ENCODE measurements at regions not wholly inside any gene's neighbourhood (a gene's known extent, or its start where the extent isn't known, plus 50 kb on each side); places are given as distances from the start of the nearest gene placed in this dataset.

- POLR2A ChIA-PET = no interaction called here
- DNase-seq (ENCODE audit: low read depth, low spot score) (no peak), ATAC-seq (peak; percentile 62)
- TF ChIP-seq REST (IDR thresholded peaks at IDR 0.05; ENCODE audit: insufficient read depth in 1 of 2, low read depth in 2 of 2, low read length in 1 of 2) (no peak), CTCF (IDR thresholded peaks at IDR 0.05) (peak; percentile 60), SIN3A (IDR thresholded peaks at IDR 0.05; ENCODE audit: borderline replicate concordance, insufficient read depth, low read depth, low read length) (no peak), TCF7L2 (IDR thresholded peaks at IDR 0.05; ENCODE audit: low read depth, low read length) (no peak)
- intact Hi-C loops (cut with micrococcal nuclease; ENCODE audit: unreplicated experiment) (loop anchor here (10.0 kb wide), 1 partner anchor 353 kb away; no protein-coding TSS in a partner anchor), in situ Hi-C loops (cut with HindIII; ENCODE audit: low pct_unique_long_range_greater_than_20kb, low sequenced_read_pairs) (no loop called here)
- no TSS peak for BruUV-seq (replicated peaks)
- no peaks in the 10 kb centered on the region for H3K27me3 ChIP-seq (ENCODE audit: control insufficient read depth, insufficient read depth, low read length)
- no peak overlapping the region for H3K4me3 ChIP-seq (ENCODE audit: low read depth in 2 of 2, low read length in 2 of 2)
- CTCF ChIA-PET = no interaction called here
- H3K36me3 ChIP-seq (ENCODE audit: control insufficient read depth, insufficient read depth, low read length) = no peaks in the 10 kb centered on the region
- H3K9me3 ChIP-seq (ENCODE audit: control insufficient read depth, insufficient read depth, low read depth, low read length) = no peaks in the 10 kb centered on the region
- no peaks in the 10 kb centered on the region for H3K4me1 ChIP-seq (ENCODE audit: control insufficient read depth, insufficient read depth, low read length)
- no peak overlapping the region for H3K27ac ChIP-seq (ENCODE audit: low read length)
Observed at GRCh38 chr2:71801969-71802368, 345.7 kb downstream of the CYP26B1 start.

DNA sequence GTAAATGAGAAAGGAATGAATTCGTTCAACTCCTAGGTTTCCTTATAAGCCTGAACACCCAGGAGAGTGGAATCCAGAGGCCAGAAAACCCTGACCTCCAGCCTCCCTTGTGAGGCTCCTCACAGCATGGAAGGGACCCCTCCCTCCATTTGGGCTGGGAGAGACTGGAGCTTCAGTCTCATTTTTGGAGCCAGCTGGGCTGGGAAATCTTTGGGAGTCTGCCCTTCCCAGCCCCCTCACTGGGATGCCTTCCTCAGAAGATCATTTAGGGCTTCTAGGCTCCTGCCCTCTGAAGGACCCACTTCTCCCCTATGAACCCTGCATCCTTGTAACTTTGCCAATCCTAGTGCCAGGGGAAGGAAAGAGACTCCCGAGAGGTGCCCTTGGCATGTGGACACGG lies 346.1 kb downstream of the CYP26B1 start:
- Histone ChIP-seq H3K36me3 (ENCODE audit: control insufficient read depth, insufficient read depth, low read length) (no peaks in the 10 kb centered on the region), H3K9me3 (ENCODE audit: control insufficient read depth, insufficient read depth, low read depth, low read length) (no peaks in the 10 kb centered on the region), H3K27ac (ENCODE audit: low read length) (no peak overlapping the region), H3K4me1 (ENCODE audit: control insufficient read depth, insufficient read depth, low read length) (0 out of 2 replicates have a peak, but pooled peaks cover 2% of the 10 kb centered on the region), H3K4me3 (ENCODE audit: low read depth in 2 of 2, low read length in 2 of 2) (no peak overlapping the region), H3K27me3 (ENCODE audit: control insufficient read depth, insufficient read depth, low read length) (no peaks in the 10 kb centered on the region)
- TF ChIP-seq CTCF (IDR thresholded peaks at IDR 0.05) = no peak
- TF ChIP-seq REST (IDR thresholded peaks at IDR 0.05; ENCODE audit: insufficient read depth in 1 of 2, low read depth in 2 of 2, low read length in 1 of 2) = no peak
- no peak for TF ChIP-seq TCF7L2 (IDR thresholded peaks at IDR 0.05; ENCODE audit: low read depth, low read length)
- ATAC-seq = no peak
- DNase-seq (ENCODE audit: low read depth, low spot score) = no peak
- BruUV-seq (replicated peaks) = no TSS peak
- POLR2A ChIA-PET = no interaction called here
- CTCF ChIA-PET = no interaction called here
- in situ Hi-C loops (cut with HindIII; ENCODE audit: low pct_unique_long_range_greater_than_20kb, low sequenced_read_pairs) (no loop called here), intact Hi-C loops (cut with micrococcal nuclease; ENCODE audit: unreplicated experiment) (loop anchor here (10.0 kb wide), 1 partner anchor 353 kb away; no protein-coding TSS in a partner anchor)
